ENCODE measurements at regions not wholly inside any gene's neighbourhood (a gene's known extent, or its start where the extent isn't known, plus 50 kb on each side); places are given as distances from the start of the nearest gene placed in this dataset.
"Not testable (repeated sequence)": the region's sequence is repeated elsewhere in the genome, so short reads cannot be mapped to it uniquely, and the experiment has no call there.

GRCh38 chr18:54433368-54433767, 75.7 kb downstream of the C18orf54 start:
- DNase-seq (ENCODE audit: low spot score): no peak

- DNase-seq (ENCODE audit: low spot score): no peak
Measured at GRCh38 chr18:54433857-54434256, 76.2 kb downstream of the C18orf54 start.

GRCh38 chr18:54434453-54434852, 76.7 kb downstream of the C18orf54 start:
- DNase-seq (ENCODE audit: low spot score): no peak

- no peak for DNase-seq (ENCODE audit: low spot score)
Measured at GRCh38 chr18:54436501-54436900, 78.8 kb downstream of the C18orf54 start.

- DNase-seq (ENCODE audit: low spot score): no peak
Measured at GRCh38 chr18:54440292-54440691, 82.6 kb downstream of the C18orf54 start.

- DNase-seq (ENCODE audit: low spot score): peak; percentile 27
Measured at GRCh38 chr18:54444319-54444914, 86.7 kb downstream of the C18orf54 start.

GRCh38 chr18:54453996-54454395, 96.3 kb downstream of the C18orf54 start:
- no peak for DNase-seq (ENCODE audit: low spot score)

GRCh38 chr18:54465502-54465901, 107.8 kb downstream of the C18orf54 start:
- DNase-seq (ENCODE audit: low spot score): no peak

- DNase-seq (ENCODE audit: low spot score): no peak
Measured at GRCh38 chr18:54466248-54467005, 108.7 kb downstream of the C18orf54 start.

GRCh38 chr18:54479365-54479764, 111.7 kb upstream of the DYNAP start:
- DNase-seq (ENCODE audit: low spot score): no peak

GRCh38 chr18:54480616-54481015, 110.4 kb upstream of the DYNAP start:
- DNase-seq (ENCODE audit: low spot score): no peak

- DNase-seq (ENCODE audit: low spot score): not testable (repeated sequence)
Measured at GRCh38 chr18:54502451-54502850, 88.6 kb upstream of the DYNAP start.

GRCh38 chr18:54503131-54503894, 87.7 kb upstream of the DYNAP start:
- DNase-seq (ENCODE audit: low spot score): no peak

- no peak for DNase-seq (ENCODE audit: low spot score)
Measured at GRCh38 chr18:54506516-54507261, 84.4 kb upstream of the DYNAP start.

- DNase-seq (ENCODE audit: low spot score): no peak
Measured at GRCh38 chr18:54509793-54510192, 81.3 kb upstream of the DYNAP start.

- DNase-seq (ENCODE audit: low spot score): no peak
Measured at GRCh38 chr18:54515149-54515548, 75.9 kb upstream of the DYNAP start.

- no peak for DNase-seq (ENCODE audit: low spot score)
Measured at GRCh38 chr18:54517521-54517920, 73.5 kb upstream of the DYNAP start.

- DNase-seq (ENCODE audit: low spot score): no peak
Measured at GRCh38 chr18:54521846-54522245, 69.2 kb upstream of the DYNAP start.

- DNase-seq (ENCODE audit: low spot score): no peak
Measured at GRCh38 chr18:54528942-54529376, 62.1 kb upstream of the DYNAP start.

GRCh38 chr18:54529444-54529843, 61.6 kb upstream of the DYNAP start:
- DNase-seq (ENCODE audit: low spot score): no peak

- DNase-seq (ENCODE audit: low spot score): no peak
Measured at GRCh38 chr18:54530285-54530684, 60.8 kb upstream of the DYNAP start.
